OCI-LY1 (cell line): ENCODE measurements at regions not wholly inside any gene's neighbourhood (a gene's known extent, or its start where the extent isn't known, plus 50 kb on each side); places are given as distances from the start of the nearest gene placed in this dataset.

ENCODE experiments used
- CTCF ChIP-seq: fragments of 200-600 bp; sonication (generic), shearing (Covaris generic); IDR thresholded peaks from 2 replicates; pipeline ENCODE4 v1.5.1; 2017; ENCODE audit warnings: mild to moderate bottlenecking, antibody characterized with exemption, low read length, moderate library complexity, mixed read lengths
- EZH2 ChIP-seq: fragments of 200-600 bp; sonication (generic), shearing (Covaris generic); IDR thresholded peaks from 2 replicates; pipeline ENCODE4 v1.8.0; 2017; ENCODE audit warnings: borderline replicate concordance, mixed run types, mild to moderate bottlenecking, antibody characterized with exemption, low read length, moderate library complexity, mixed read lengths

GRCh38 chr6:14582749-14583148 lies 465.2 kb downstream of the CD83 start:
- TF ChIP-seq CTCF (no peak), EZH2 (no peak)
